ENCODE measurements at regions not wholly inside any gene's neighbourhood (a gene's known extent, or its start where the extent isn't known, plus 50 kb on each side); places are given as distances from the start of the nearest gene placed in this dataset.

DNA sequence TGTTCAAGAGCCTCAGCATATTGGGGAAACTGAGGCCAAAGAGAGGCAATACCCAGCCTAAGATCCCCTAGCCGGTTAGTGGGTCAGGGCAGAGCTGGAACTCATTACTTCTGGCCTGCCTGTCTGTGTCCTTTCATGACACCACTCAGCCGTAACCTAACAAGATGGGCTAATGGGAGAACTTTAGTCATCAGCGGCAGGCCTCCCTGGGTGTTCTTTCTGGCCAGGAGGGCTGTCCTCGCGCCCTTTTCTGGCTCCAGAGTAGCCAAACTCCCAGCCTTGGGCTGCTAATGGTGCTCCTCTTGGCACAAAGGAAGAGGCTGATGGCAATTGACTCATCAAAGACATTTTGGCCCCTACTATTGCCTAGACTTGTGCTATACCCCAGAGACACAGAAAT lies 76.6 kb downstream of the NCR2 start:
- CTCF ChIA-PET = no interaction called here

DNA sequence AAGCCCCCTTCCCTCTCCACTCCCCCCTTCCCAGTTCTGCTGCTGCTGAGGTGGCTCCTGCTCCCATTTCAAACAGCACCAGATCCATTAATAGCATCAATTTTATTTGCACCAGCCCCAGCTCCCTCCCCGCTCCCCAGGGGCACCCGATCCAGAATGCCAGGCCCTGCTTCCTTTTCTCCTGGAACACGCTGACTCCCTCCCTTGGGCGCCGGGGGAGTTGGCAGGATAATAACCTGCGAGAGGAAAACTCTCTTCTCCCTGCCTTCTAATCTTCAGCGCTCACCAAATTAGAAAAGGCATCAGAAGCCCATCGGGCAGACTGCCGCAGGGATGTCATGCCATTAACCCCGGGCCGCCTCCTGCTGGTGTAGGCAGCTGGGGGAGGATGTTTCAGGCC lies 77.8 kb downstream of the NCR2 start:
- no peak overlapping the region for H3K4me3 Mint-ChIP-seq
- Histone ChIP-seq H3K4me3 (ENCODE audit: low read length) (no peak overlapping the region), H3K36me3 (ENCODE audit: control insufficient read depth in 2 of 3, insufficient read depth in 3 of 3, low read length in 3 of 3) (no peaks in the 10 kb centered on the region), H3K4me1 (ENCODE audit: control insufficient read depth in 2 of 2, insufficient read depth in 2 of 2, low read length in 2 of 2) (peaks cover 0 to 4% of the 10 kb centered on the region in 2 donors), H3K27me3 (ENCODE audit: control insufficient read depth in 2 of 2, insufficient read depth in 2 of 2, low read length in 2 of 2) (no peaks in the 10 kb centered on the region), H3K9me3 (ENCODE audit: control insufficient read depth in 2 of 3, low read length in 3 of 3) (no peaks in the 10 kb centered on the region), H3K27ac (ENCODE audit: low read depth, low read length) (no peak overlapping the region)
- intact Hi-C loops (cut with micrococcal nuclease) = no loop called here
- H3K9me3 Mint-ChIP-seq = peaks cover 0 to 2% (median 0%) of the 10 kb centered on the region in 11 donors
- CTCF ChIA-PET = no interaction called here
- H3K36me3 Mint-ChIP-seq = no peaks in the 10 kb centered on the region
- DNase-seq = no peak
- ATAC-seq = no peak
- peaks cover 0 to 10% (median 7%) of the 10 kb centered on the region in 7 donors for H3K4me1 Mint-ChIP-seq
- H3K27ac Mint-ChIP-seq = no peak overlapping the region
- H3K27me3 Mint-ChIP-seq = peaks cover 29 to 71% (median 43%) of the 10 kb centered on the region in 5 donors
- POLR2A ChIA-PET = interaction anchor here (1.2 kb wide), 1 partner anchor 11 kb away, joined by 3 read pairs; no protein-coding TSS in a partner anchor

More for the DNA sequence above, 76.6 kb downstream of the NCR2 start:
- H3K4me3 ChIP-seq (ENCODE audit: low read length) = no peak overlapping the region
- H3K36me3 ChIP-seq (ENCODE audit: control insufficient read depth in 2 of 3, insufficient read depth in 3 of 3, low read length in 3 of 3) = no peaks in the 10 kb centered on the region
- peaks cover 0 to 2% (median 0%) of the 10 kb centered on the region in 11 donors for H3K9me3 Mint-ChIP-seq
- no peaks in the 10 kb centered on the region for H3K9me3 ChIP-seq (ENCODE audit: control insufficient read depth in 2 of 3, low read length in 3 of 3)
- POLR2A ChIA-PET = interaction anchor here (1.2 kb wide), 1 partner anchor 13 kb away, joined by 3 read pairs; no protein-coding TSS in a partner anchor
- H3K36me3 Mint-ChIP-seq = no peaks in the 10 kb centered on the region
- DNase-seq (no peak), ATAC-seq (no peak)
- no peak overlapping the region for H3K27ac ChIP-seq (ENCODE audit: low read depth, low read length)
- peaks cover 25 to 58% (median 35%) of the 10 kb centered on the region in 5 donors for H3K27me3 Mint-ChIP-seq
- intact Hi-C loops (cut with micrococcal nuclease) = no loop called here
- no peaks in the 10 kb centered on the region for H3K27me3 ChIP-seq (ENCODE audit: control insufficient read depth in 2 of 2, insufficient read depth in 2 of 2, low read length in 2 of 2)
- peaks cover 0 to 4% of the 10 kb centered on the region in 2 donors for H3K4me1 ChIP-seq (ENCODE audit: control insufficient read depth in 2 of 2, insufficient read depth in 2 of 2, low read length in 2 of 2)
- H3K4me3 Mint-ChIP-seq = no peak overlapping the region
- no peak overlapping the region for H3K27ac Mint-ChIP-seq
- peaks cover 0 to 10% (median 7%) of the 10 kb centered on the region in 7 donors for H3K4me1 Mint-ChIP-seq

DNA sequence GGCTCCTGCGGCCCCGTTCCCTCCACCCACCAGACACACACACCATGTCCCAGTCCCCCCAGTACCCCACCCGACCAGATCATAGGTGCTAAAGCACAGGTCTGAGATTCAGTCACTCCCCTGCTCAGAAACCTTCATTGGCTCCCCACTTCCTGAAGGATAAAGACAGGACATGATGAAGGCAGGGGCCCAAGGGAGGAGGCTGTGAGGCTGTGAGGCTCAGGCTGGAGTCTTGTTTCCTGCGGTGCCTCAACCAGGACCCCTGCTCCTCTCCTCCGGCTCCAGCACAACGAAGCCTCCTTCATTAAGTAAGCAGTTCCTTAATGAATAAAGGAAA lies 81.1 kb downstream of the NCR2 start:
- peaks cover 0 to 10% (median 7%) of the 10 kb centered on the region in 7 donors for H3K4me1 Mint-ChIP-seq
- peaks cover 49 to 75% (median 62%) of the 10 kb centered on the region in 5 donors for H3K27me3 Mint-ChIP-seq
- Histone ChIP-seq H3K27ac (ENCODE audit: low read depth, low read length) (no peak overlapping the region), H3K9me3 (ENCODE audit: control insufficient read depth in 2 of 3, low read length in 3 of 3) (no peaks in the 10 kb centered on the region), H3K36me3 (ENCODE audit: control insufficient read depth in 2 of 3, insufficient read depth in 3 of 3, low read length in 3 of 3) (no peaks in the 10 kb centered on the region), H3K27me3 (ENCODE audit: control insufficient read depth in 2 of 2, insufficient read depth in 2 of 2, low read length in 2 of 2) (no peaks in the 10 kb centered on the region), H3K4me1 (ENCODE audit: control insufficient read depth in 2 of 2, insufficient read depth in 2 of 2, low read length in 2 of 2) (peaks cover 0 to 4% of the 10 kb centered on the region in 2 donors), H3K4me3 (ENCODE audit: low read length) (no peak overlapping the region)
- ATAC-seq (no peak), DNase-seq (no peak)
- H3K36me3 Mint-ChIP-seq = peaks cover 0 to 5% (median 0%) of the 10 kb centered on the region in 5 donors
- H3K4me3 Mint-ChIP-seq = no peak overlapping the region
- CTCF ChIA-PET = no interaction called here
- intact Hi-C loops (cut with micrococcal nuclease) = no loop called here
- H3K27ac Mint-ChIP-seq = no peak overlapping the region
- POLR2A ChIA-PET = interaction anchor here (0.6 kb wide), 1 partner anchor 161 kb away, joined by 3 read pairs; no protein-coding TSS in a partner anchor
- peaks cover 0 to 7% (median 3%) of the 10 kb centered on the region in 11 donors for H3K9me3 Mint-ChIP-seq

DNA sequence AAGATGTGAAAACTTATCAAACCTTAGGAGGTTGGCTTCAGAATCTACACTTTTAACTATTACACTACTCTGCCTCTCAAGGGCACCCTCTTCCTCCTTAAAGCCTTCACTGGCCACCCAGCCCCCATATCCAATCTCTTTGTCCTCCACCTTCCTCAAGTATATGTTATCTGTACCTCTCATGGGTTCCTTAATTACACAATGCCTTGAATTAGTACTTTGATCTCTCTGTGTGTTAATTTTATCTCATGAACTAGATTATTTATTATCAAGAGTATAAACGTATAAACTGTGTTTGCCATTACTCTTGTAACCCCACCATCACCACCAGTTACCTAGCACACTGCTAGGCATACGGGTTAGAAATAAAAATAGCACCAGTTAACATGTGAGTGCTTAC lies 83.3 kb downstream of the NCR2 start:
- no peaks in the 10 kb centered on the region for H3K36me3 ChIP-seq (ENCODE audit: control insufficient read depth in 2 of 3, insufficient read depth in 3 of 3, low read length in 3 of 3)
- ChIA-PET POLR2A (no interaction called here), CTCF (no interaction called here)
- no peak overlapping the region for H3K4me3 ChIP-seq (ENCODE audit: low read length)
- ATAC-seq (no peak), DNase-seq (no peak)
- Mint-ChIP-seq H3K27me3 (peaks cover 42 to 75% (median 58%) of the 10 kb centered on the region in 5 donors), H3K9me3 (peaks cover 0 to 7% (median 3%) of the 10 kb centered on the region in 11 donors), H3K27ac (no peak overlapping the region), H3K4me1 (peaks cover 0 to 10% (median 7%) of the 10 kb centered on the region in 7 donors), H3K4me3 (no peak overlapping the region), H3K36me3 (peaks cover 0 to 5% (median 0%) of the 10 kb centered on the region in 5 donors)
- intact Hi-C loops (cut with micrococcal nuclease) = no loop called here
- H3K4me1 ChIP-seq (ENCODE audit: control insufficient read depth in 2 of 2, insufficient read depth in 2 of 2, low read length in 2 of 2) = peaks cover 0 to 4% of the 10 kb centered on the region in 2 donors
- H3K9me3 ChIP-seq (ENCODE audit: control insufficient read depth in 2 of 3, low read length in 3 of 3) = no peaks in the 10 kb centered on the region
- no peaks in the 10 kb centered on the region for H3K27me3 ChIP-seq (ENCODE audit: control insufficient read depth in 2 of 2, insufficient read depth in 2 of 2, low read length in 2 of 2)
- H3K27ac ChIP-seq (ENCODE audit: low read depth, low read length) = no peak overlapping the region

DNA sequence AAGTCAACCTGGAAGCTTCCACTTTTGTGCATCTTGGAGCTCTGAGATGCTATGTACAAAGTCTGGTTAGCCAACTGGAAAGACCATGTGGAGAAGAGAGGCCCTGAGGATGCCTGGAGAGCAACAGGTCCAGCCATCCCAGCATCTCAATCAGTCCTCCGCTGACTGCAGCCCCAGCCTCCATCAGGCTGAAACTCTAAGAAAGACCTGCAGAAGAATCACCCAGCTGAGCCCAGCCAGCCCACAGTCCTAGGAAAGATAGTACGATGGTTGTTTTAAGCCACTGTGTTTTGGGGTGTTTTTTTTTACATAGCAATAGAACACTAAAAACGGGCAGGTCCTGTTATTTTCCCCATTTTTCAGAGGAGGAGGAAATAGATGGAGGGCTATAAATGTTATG lies 84.0 kb downstream of the NCR2 start:
- ATAC-seq (no peak), DNase-seq (no peak)
- Histone ChIP-seq H3K9me3 (ENCODE audit: control insufficient read depth in 2 of 3, low read length in 3 of 3) (no peaks in the 10 kb centered on the region), H3K27me3 (ENCODE audit: control insufficient read depth in 2 of 2, insufficient read depth in 2 of 2, low read length in 2 of 2) (no peaks in the 10 kb centered on the region), H3K36me3 (ENCODE audit: control insufficient read depth in 2 of 3, insufficient read depth in 3 of 3, low read length in 3 of 3) (no peaks in the 10 kb centered on the region), H3K4me1 (ENCODE audit: control insufficient read depth in 2 of 2, insufficient read depth in 2 of 2, low read length in 2 of 2) (peaks cover 0 to 4% of the 10 kb centered on the region in 2 donors), H3K27ac (ENCODE audit: low read depth, low read length) (no peak overlapping the region), H3K4me3 (ENCODE audit: low read length) (no peak overlapping the region)
- intact Hi-C loops (cut with micrococcal nuclease) = no loop called here
- Mint-ChIP-seq H3K9me3 (peaks cover 0 to 7% (median 3%) of the 10 kb centered on the region in 11 donors), H3K36me3 (peaks cover 0 to 5% (median 0%) of the 10 kb centered on the region in 5 donors), H3K4me3 (no peak overlapping the region), H3K4me1 (peaks cover 0 to 10% (median 7%) of the 10 kb centered on the region in 7 donors), H3K27ac (no peak overlapping the region), H3K27me3 (peaks cover 42 to 68% (median 58%) of the 10 kb centered on the region in 5 donors)
- CTCF ChIA-PET = no interaction called here
- POLR2A ChIA-PET = no interaction called here

DNA sequence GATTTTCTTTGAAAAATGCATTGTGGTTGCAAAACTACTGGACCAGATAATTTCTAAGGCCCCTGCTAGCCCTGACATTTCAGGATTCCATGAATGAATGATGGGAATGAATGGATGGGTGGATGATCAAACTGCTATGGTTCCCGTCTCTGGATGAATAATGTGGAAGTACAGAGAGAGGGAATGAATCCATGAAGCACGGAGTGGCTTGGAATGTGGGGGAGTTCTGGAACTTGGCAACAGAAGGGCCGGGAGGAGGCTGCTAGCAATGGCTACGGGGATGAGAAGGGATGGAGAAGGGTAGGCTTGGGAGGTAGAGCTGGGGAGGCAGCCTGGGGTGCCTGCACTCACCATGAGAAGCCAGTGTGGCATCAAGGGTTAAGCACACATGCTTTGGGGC lies 84.8 kb downstream of the NCR2 start:
- Mint-ChIP-seq H3K4me3 (no peak overlapping the region), H3K27ac (no peak overlapping the region), H3K9me3 (peaks cover 0 to 7% (median 3%) of the 10 kb centered on the region in 11 donors), H3K36me3 (peaks cover 0 to 5% (median 0%) of the 10 kb centered on the region in 5 donors), H3K4me1 (peaks cover 0 to 10% (median 7%) of the 10 kb centered on the region in 7 donors), H3K27me3 (peaks cover 36 to 61% (median 51%) of the 10 kb centered on the region in 5 donors)
- intact Hi-C loops (cut with micrococcal nuclease) = no loop called here
- H3K27ac ChIP-seq (ENCODE audit: low read depth, low read length) = no peak overlapping the region
- H3K27me3 ChIP-seq (ENCODE audit: control insufficient read depth in 2 of 2, insufficient read depth in 2 of 2, low read length in 2 of 2) = no peaks in the 10 kb centered on the region
- H3K9me3 ChIP-seq (ENCODE audit: control insufficient read depth in 2 of 3, low read length in 3 of 3) = no peaks in the 10 kb centered on the region
- H3K4me1 ChIP-seq (ENCODE audit: control insufficient read depth in 2 of 2, insufficient read depth in 2 of 2, low read length in 2 of 2) = peaks cover 0 to 4% of the 10 kb centered on the region in 2 donors
- H3K4me3 ChIP-seq (ENCODE audit: low read length) = no peak overlapping the region
- ChIA-PET CTCF (interaction anchor here (0.9 to 1.4 kb wide), 3 partner anchors 171 to 179 kb away, joined by 3 to 4 read pairs (median 3); no protein-coding TSS in a partner anchor), POLR2A (interaction anchor here (0.6 kb wide), 1 partner anchor 40 kb away, joined by 3 read pairs; no protein-coding TSS in a partner anchor)
- H3K36me3 ChIP-seq (ENCODE audit: control insufficient read depth in 2 of 3, insufficient read depth in 3 of 3, low read length in 3 of 3) = no peaks in the 10 kb centered on the region
- DNase-seq (no peak), ATAC-seq (no peak)

DNA sequence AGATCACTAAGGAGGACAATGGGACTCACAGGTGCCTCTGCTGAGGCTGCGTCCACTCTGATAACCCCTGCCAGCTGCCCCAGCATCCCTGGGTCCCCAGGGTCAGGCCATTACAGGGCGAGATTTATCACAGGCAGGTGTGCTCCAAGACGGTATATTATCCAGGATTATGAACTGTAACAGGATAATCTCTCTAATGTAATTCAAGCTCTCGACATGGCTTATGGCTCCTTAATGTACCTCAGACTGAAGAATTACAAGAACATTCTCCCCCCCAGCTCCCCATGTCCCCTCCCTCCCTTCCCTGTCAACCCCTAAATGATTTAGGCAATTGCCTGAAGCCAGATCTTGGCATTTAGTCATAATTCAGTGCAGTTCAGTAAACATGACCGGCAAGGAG lies 86.8 kb downstream of the NCR2 start:
- ATAC-seq (no peak), DNase-seq (no peak)
- intact Hi-C loops (cut with micrococcal nuclease) = no loop called here
- CTCF ChIA-PET = interaction anchor here (0.9 to 5.1 kb wide), 6 partner anchors 18 to 175 kb away, joined by 3 to 36 read pairs (median 4); no protein-coding TSS in a partner anchor
- Histone ChIP-seq H3K27ac (ENCODE audit: low read depth, low read length) (no peak overlapping the region), H3K4me3 (ENCODE audit: low read length) (no peak overlapping the region), H3K9me3 (ENCODE audit: control insufficient read depth in 2 of 3, low read length in 3 of 3) (no peaks in the 10 kb centered on the region), H3K36me3 (ENCODE audit: control insufficient read depth in 2 of 3, insufficient read depth in 3 of 3, low read length in 3 of 3) (no peaks in the 10 kb centered on the region), H3K27me3 (ENCODE audit: control insufficient read depth in 2 of 2, insufficient read depth in 2 of 2, low read length in 2 of 2) (peaks cover 3 to 8% of the 10 kb centered on the region in 2 donors), H3K4me1 (ENCODE audit: control insufficient read depth in 2 of 2, insufficient read depth in 2 of 2, low read length in 2 of 2) (peaks cover 0 to 9% of the 10 kb centered on the region in 2 donors)
- no peak overlapping the region for H3K4me3 Mint-ChIP-seq
- H3K27ac Mint-ChIP-seq = no peak overlapping the region
- peaks cover 23 to 41% (median 33%) of the 10 kb centered on the region in 5 donors for H3K27me3 Mint-ChIP-seq
- H3K9me3 Mint-ChIP-seq = peaks cover 0 to 7% (median 3%) of the 10 kb centered on the region in 11 donors
- H3K4me1 Mint-ChIP-seq = no peaks in the 10 kb centered on the region
- peaks cover 0 to 5% (median 0%) of the 10 kb centered on the region in 5 donors for H3K36me3 Mint-ChIP-seq
- POLR2A ChIA-PET = no interaction called here
